Activated CD4-positive, alpha-beta T cell treated with anti-CD3 and anti-CD28 coated beads, Interleukin-2, amount 10 ng/mL, durations not matched to agents 24 days and 14 days (primary cell): ENCODE measurements at regions not wholly inside any gene's neighbourhood (a gene's known extent, or its start where the extent isn't known, plus 50 kb on each side); places are given as distances from the start of the nearest gene placed in this dataset.

Experiments
- DNase-seq: peaks from one replicate; pipeline ENCODE4 v3.0.0; 2022
- H3K27ac Mint-ChIP-seq: one replicate; pipeline ENCODE4 v1.8.0; 2022; ENCODE audit warnings: mild to moderate bottlenecking, mixed read lengths
- H3K27me3 Mint-ChIP-seq: one replicate; pipeline ENCODE4 v1.8.0; 2022; ENCODE audit warnings: mixed read lengths
- H3K36me3 Mint-ChIP-seq: one replicate; pipeline ENCODE4 v1.8.0; 2022; ENCODE audit warnings: low read depth, mild to moderate bottlenecking, mixed read lengths
- H3K4me1 Mint-ChIP-seq: one replicate; pipeline ENCODE4 v1.8.0; 2021; ENCODE audit warnings: mixed read lengths
- H3K4me3 Mint-ChIP-seq: one replicate; pipeline ENCODE4 v1.8.0; 2022; ENCODE audit warnings: mild to moderate bottlenecking, moderate library complexity, mixed read lengths
- H3K9me3 Mint-ChIP-seq: one replicate; pipeline ENCODE4 v1.8.0; 2021; ENCODE audit warnings: mixed read lengths
- intact Hi-C: fragments of 100-400 bp; cut with micrococcal nuclease; formaldehyde crosslinking; loops from one replicate; pipeline ENCODE4 v1.15.1; 2023

- Mint-ChIP-seq H3K4me1 (no peaks in the 10 kb centered on the region), H3K27ac (no peak overlapping the region), H3K27me3 (peaks cover 5% of the 10 kb centered on the region), H3K36me3 (no peaks in the 10 kb centered on the region), H3K9me3 (no peaks in the 10 kb centered on the region), H3K4me3 (no peak overlapping the region)
- intact Hi-C loops, result no loop called here
- DNase-seq, result no peak
Measured at GRCh38 chr10:42997151-42997848, 79.6 kb upstream of the RET start.

- H3K4me1 Mint-ChIP-seq, result no peaks in the 10 kb centered on the region
- intact Hi-C loops, result no loop called here
- no peaks in the 10 kb centered on the region for H3K36me3 Mint-ChIP-seq
- H3K4me3 Mint-ChIP-seq, result no peak overlapping the region
- peaks cover 5% of the 10 kb centered on the region for H3K27me3 Mint-ChIP-seq
- no peak overlapping the region for H3K27ac Mint-ChIP-seq
- no peaks in the 10 kb centered on the region for H3K9me3 Mint-ChIP-seq
- no peak for DNase-seq
Measured at GRCh38 chr10:42997849-42998165, 79.1 kb upstream of the RET start.

- Mint-ChIP-seq H3K4me3 (no peak overlapping the region), H3K9me3 (no peaks in the 10 kb centered on the region), H3K36me3 (no peaks in the 10 kb centered on the region), H3K27me3 (peaks cover 5% of the 10 kb centered on the region), H3K27ac (no peak overlapping the region), H3K4me1 (no peaks in the 10 kb centered on the region)
- DNase-seq, result no peak
- intact Hi-C loops, result no loop called here
Measured at GRCh38 chr10:42998481-42999384, 78.1 kb upstream of the RET start.

- Mint-ChIP-seq H3K4me1 (no peaks in the 10 kb centered on the region), H3K36me3 (no peaks in the 10 kb centered on the region), H3K27ac (no peak overlapping the region), H3K27me3 (peaks cover 3% of the 10 kb centered on the region), H3K4me3 (no peak overlapping the region), H3K9me3 (no peaks in the 10 kb centered on the region)
- DNase-seq, result no peak
- intact Hi-C loops, result no loop called here
Measured at GRCh38 chr10:42999385-43000020, 77.4 kb upstream of the RET start.

GRCh38 chr10:43000021-43000411 lies 76.9 kb upstream of the RET start:
- Mint-ChIP-seq H3K4me3 (no peak overlapping the region), H3K36me3 (no peaks in the 10 kb centered on the region), H3K9me3 (no peaks in the 10 kb centered on the region), H3K4me1 (no peaks in the 10 kb centered on the region), H3K27me3 (no peaks in the 10 kb centered on the region), H3K27ac (no peak overlapping the region)
- intact Hi-C loops, result no loop called here
- DNase-seq, result no peak

- H3K36me3 Mint-ChIP-seq, result no peaks in the 10 kb centered on the region
- no peaks in the 10 kb centered on the region for H3K9me3 Mint-ChIP-seq
- H3K27ac Mint-ChIP-seq, result no peak overlapping the region
- no peaks in the 10 kb centered on the region for H3K27me3 Mint-ChIP-seq
- no peaks in the 10 kb centered on the region for H3K4me1 Mint-ChIP-seq
- DNase-seq, result no peak
- no peak overlapping the region for H3K4me3 Mint-ChIP-seq
- intact Hi-C loops, result no loop called here
Measured at GRCh38 chr10:43000651-43001426, 76.0 kb upstream of the RET start.

- H3K36me3 Mint-ChIP-seq, result no peaks in the 10 kb centered on the region
- no peaks in the 10 kb centered on the region for H3K9me3 Mint-ChIP-seq
- H3K4me1 Mint-ChIP-seq, result no peaks in the 10 kb centered on the region
- H3K4me3 Mint-ChIP-seq, result no peak overlapping the region
- peaks cover 2% of the 10 kb centered on the region for H3K27me3 Mint-ChIP-seq
- DNase-seq, result no peak
- H3K27ac Mint-ChIP-seq, result no peak overlapping the region
- intact Hi-C loops, result no loop called here
Measured at GRCh38 chr10:43001427-43001795, 75.5 kb upstream of the RET start.

- Mint-ChIP-seq H3K27ac (no peak overlapping the region), H3K4me1 (no peaks in the 10 kb centered on the region), H3K36me3 (no peaks in the 10 kb centered on the region), H3K9me3 (no peaks in the 10 kb centered on the region), H3K27me3 (peaks cover 2% of the 10 kb centered on the region), H3K4me3 (no peak overlapping the region)
- intact Hi-C loops, result no loop called here
- no peak for DNase-seq
Measured at GRCh38 chr10:43002596-43002995, 74.3 kb upstream of the RET start.

- H3K4me1 Mint-ChIP-seq, result no peaks in the 10 kb centered on the region
- intact Hi-C loops, result no loop called here
- H3K27me3 Mint-ChIP-seq, result peaks cover 7% of the 10 kb centered on the region
- H3K4me3 Mint-ChIP-seq, result no peak overlapping the region
- no peak overlapping the region for H3K27ac Mint-ChIP-seq
- no peak for DNase-seq
- no peaks in the 10 kb centered on the region for H3K36me3 Mint-ChIP-seq
- H3K9me3 Mint-ChIP-seq, result no peaks in the 10 kb centered on the region
Measured at GRCh38 chr10:43006490-43006889, 70.4 kb upstream of the RET start.

- no peak for DNase-seq
- Mint-ChIP-seq H3K27me3 (peaks cover 8% of the 10 kb centered on the region), H3K9me3 (no peaks in the 10 kb centered on the region), H3K4me3 (no peak overlapping the region), H3K27ac (no peak overlapping the region), H3K4me1 (peaks cover 3% of the 10 kb centered on the region), H3K36me3 (no peaks in the 10 kb centered on the region)
- intact Hi-C loops, result no loop called here
Measured at GRCh38 chr10:43012578-43012977, 64.3 kb upstream of the RET start.

GRCh38 chr10:43013065-43013464 lies 63.8 kb upstream of the RET start:
- DNase-seq, result no peak

GRCh38 chr10:43024524-43024923 lies 52.3 kb upstream of the RET start:
- Mint-ChIP-seq H3K27ac (no peak overlapping the region), H3K4me1 (no peaks in the 10 kb centered on the region), H3K36me3 (no peaks in the 10 kb centered on the region), H3K9me3 (no peaks in the 10 kb centered on the region), H3K4me3 (no peak overlapping the region), H3K27me3 (no peaks in the 10 kb centered on the region)
- DNase-seq, result no peak
- intact Hi-C loops, result no loop called here

More at GRCh38 chr10:43013065-43013464, 63.8 kb upstream of the RET start:
- Mint-ChIP-seq H3K36me3 (no peaks in the 10 kb centered on the region), H3K4me3 (no peak overlapping the region), H3K9me3 (no peaks in the 10 kb centered on the region), H3K4me1 (peaks cover 3% of the 10 kb centered on the region), H3K27ac (no peak overlapping the region), H3K27me3 (peaks cover 12% of the 10 kb centered on the region)
- intact Hi-C loops, result no loop called here

GRCh38 chr10:43024942-43025700 lies 51.7 kb upstream of the RET start:
- intact Hi-C loops, result no loop called here
- H3K9me3 Mint-ChIP-seq, result no peaks in the 10 kb centered on the region
- no peak overlapping the region for H3K4me3 Mint-ChIP-seq
- no peaks in the 10 kb centered on the region for H3K4me1 Mint-ChIP-seq
- DNase-seq, result no peak
- no peaks in the 10 kb centered on the region for H3K36me3 Mint-ChIP-seq
- H3K27ac Mint-ChIP-seq, result no peak overlapping the region
- no peaks in the 10 kb centered on the region for H3K27me3 Mint-ChIP-seq
